Duodenal mucosa (tissue), 2 donors: ENCODE measurements at regions not wholly inside any gene's neighbourhood (a gene's known extent, or its start where the extent isn't known, plus 50 kb on each side); places are given as distances from the start of the nearest gene placed in this dataset.

Source experiments
- H3K27ac ChIP-seq: one replicate; pipeline ENCODE4 v1.7.0; 2013; ENCODE audit warnings: low read depth, low read length
- H3K27me3 ChIP-seq, 2 donors: one replicate each; pipeline ENCODE4 v1.7.0; 2013; ENCODE audit warnings: low read length in 2 of 2, control low read depth in 1 of 2; ENCODE audit not compliant: insufficient read depth in 2 of 2, control insufficient read depth in 1 of 2
- H3K36me3 ChIP-seq, 2 donors: one replicate each; pipeline ENCODE4 v1.7.0; 2013; ENCODE audit warnings: low read length in 2 of 2, control low read depth in 1 of 2; ENCODE audit not compliant: insufficient read depth in 2 of 2, control insufficient read depth in 1 of 2
- H3K4me1 ChIP-seq, 2 donors: one replicate each; pipeline ENCODE4 v1.7.0; 2013; ENCODE audit warnings: low read length in 2 of 2, control low read depth in 1 of 2; ENCODE audit not compliant: insufficient read depth in 2 of 2, control insufficient read depth in 1 of 2
- H3K4me3 ChIP-seq, 2 donors: one replicate each; pipeline ENCODE4 v1.7.0; 2013; ENCODE audit warnings: low read length in 2 of 2, low read depth in 1 of 2
- H3K9ac ChIP-seq, 2 donors: one replicate each; pipeline ENCODE4 v1.7.0; 2013; ENCODE audit warnings: low read length in 2 of 2, low read depth in 1 of 2
- H3K9me3 ChIP-seq, 2 donors: one replicate each; pipeline ENCODE4 v1.7.0; 2013; ENCODE audit warnings: low read length in 2 of 2, control low read depth in 1 of 2; ENCODE audit not compliant: control insufficient read depth in 1 of 2

DNA sequence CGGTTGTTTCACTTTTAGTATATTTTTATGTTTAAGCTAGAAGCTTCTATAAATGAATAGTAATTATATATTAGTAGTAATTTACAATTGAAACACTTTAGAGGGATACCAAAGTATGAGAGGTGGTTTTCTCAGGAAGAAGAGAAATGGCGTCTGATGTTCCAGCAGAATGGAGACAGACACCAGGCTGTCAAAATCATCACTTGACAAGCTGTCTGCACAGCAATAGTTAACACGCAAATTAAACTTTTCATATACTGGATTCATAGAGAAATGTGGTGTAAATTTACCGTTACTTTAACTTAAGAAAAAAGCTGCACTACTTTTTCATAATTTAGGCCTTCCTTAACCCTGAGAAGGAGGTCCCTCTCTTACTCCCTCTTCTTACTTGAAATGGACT lies 82.6 kb downstream of the FAM217A start:
- Histone ChIP-seq H3K9ac (no peak overlapping the region), H3K36me3 (no peaks in the 10 kb centered on the region), H3K27me3 (no peaks in the 10 kb centered on the region), H3K9me3 (no peaks in the 10 kb centered on the region), H3K27ac (no peak overlapping the region), H3K4me3 (no peak overlapping the region), H3K4me1 (peaks cover under 1 to 1% of the 10 kb centered on the region in 2 donors)

GRCh38 chr6:3997177-3997770 lies 81.7 kb downstream of the FAM217A start:
- H3K36me3 ChIP-seq: no peaks in the 10 kb centered on the region
- H3K9me3 ChIP-seq: no peaks in the 10 kb centered on the region
- no peak overlapping the region for H3K4me3 ChIP-seq
- H3K27me3 ChIP-seq: no peaks in the 10 kb centered on the region
- no peak overlapping the region for H3K9ac ChIP-seq
- no peaks in the 10 kb centered on the region for H3K4me1 ChIP-seq
- no peak overlapping the region for H3K27ac ChIP-seq

DNA sequence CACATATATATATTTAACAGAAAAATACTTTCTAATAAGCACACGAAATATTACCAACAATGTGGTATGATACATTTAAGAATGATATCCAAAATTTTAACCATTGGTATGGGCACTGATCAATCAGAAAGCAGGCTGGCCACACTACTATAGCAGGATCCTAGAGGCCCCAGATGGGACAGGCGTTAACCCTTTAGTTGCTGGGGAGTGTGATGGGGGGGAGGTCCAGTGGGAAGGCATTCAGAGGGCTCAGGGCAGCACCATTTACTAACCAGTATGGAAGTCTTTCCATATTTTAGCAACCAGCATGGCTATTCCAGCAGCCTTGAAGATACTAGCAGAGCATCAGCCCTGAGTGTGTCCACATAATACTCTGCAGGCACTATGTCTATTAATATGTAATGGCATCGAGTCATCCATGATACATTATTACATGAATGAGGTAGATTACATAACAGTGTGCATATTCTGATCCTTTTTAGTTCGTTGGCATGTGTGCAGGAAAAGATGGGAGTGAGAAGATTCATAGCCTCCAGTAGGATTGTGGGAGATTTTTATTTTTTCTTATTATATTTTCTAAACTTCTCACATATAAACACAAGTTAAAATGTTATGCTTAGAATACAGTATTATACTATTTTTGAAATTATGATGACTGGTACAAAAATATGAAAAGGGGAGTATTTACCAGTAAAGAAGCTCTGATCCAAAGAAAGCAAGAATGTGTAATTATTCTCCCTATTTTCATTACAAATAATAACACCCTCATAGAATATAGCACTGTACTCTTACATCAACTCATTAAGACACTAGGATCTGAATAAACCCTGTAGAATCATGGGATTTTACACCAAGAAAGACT lies 78.9 kb downstream of the FAM217A start:
- Histone ChIP-seq H3K9me3 (no peaks in the 10 kb centered on the region), H3K36me3 (no peaks in the 10 kb centered on the region), H3K4me3 (no peak overlapping the region), H3K27me3 (no peaks in the 10 kb centered on the region), H3K27ac (no peak overlapping the region), H3K9ac (no peak overlapping the region), H3K4me1 (no peaks in the 10 kb centered on the region)

DNA sequence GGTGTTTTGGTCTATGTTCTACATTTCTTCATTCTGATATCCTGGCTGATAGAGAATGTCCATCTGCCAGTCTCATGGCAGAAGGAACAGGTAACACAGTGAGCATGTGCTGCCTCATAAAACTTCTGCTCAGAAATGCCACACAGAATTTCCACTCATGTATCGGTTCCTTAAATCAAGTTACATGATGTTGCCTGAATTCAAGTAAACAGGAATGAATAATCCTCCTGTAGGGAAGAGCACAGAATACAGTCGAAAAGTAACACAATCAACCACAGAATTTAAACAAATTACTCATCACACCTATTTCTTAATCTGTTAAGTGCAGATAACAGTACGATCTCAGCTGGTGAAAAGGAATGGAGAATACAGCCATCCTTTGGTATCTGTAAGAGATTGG lies 74.7 kb downstream of the FAM217A start:
- H3K9me3 ChIP-seq: no peaks in the 10 kb centered on the region
- H3K4me1 ChIP-seq: peaks cover 0 to 6% of the 10 kb centered on the region in 2 donors
- no peaks in the 10 kb centered on the region for H3K36me3 ChIP-seq
- H3K27ac ChIP-seq: no peak overlapping the region
- H3K9ac ChIP-seq: no peak overlapping the region
- H3K4me3 ChIP-seq: no peak overlapping the region
- H3K27me3 ChIP-seq: no peaks in the 10 kb centered on the region

- H3K4me1 ChIP-seq: peaks cover 0 to 11% of the 10 kb centered on the region in 2 donors
- no peaks in the 10 kb centered on the region for H3K9me3 ChIP-seq
- no peak overlapping the region for H3K9ac ChIP-seq
- no peak overlapping the region for H3K4me3 ChIP-seq
- no peaks in the 10 kb centered on the region for H3K27me3 ChIP-seq
- H3K36me3 ChIP-seq: peaks cover 0 to 3% of the 10 kb centered on the region in 2 donors
- H3K27ac ChIP-seq: no peak overlapping the region
Observed at GRCh38 chr6:4008324-4009047, 70.5 kb downstream of the FAM217A start.

- H3K4me3 ChIP-seq: no peak overlapping the region
- H3K9ac ChIP-seq: no peak overlapping the region
- H3K27me3 ChIP-seq: no peaks in the 10 kb centered on the region
- peaks cover 0 to 11% of the 10 kb centered on the region in 2 donors for H3K4me1 ChIP-seq
- H3K36me3 ChIP-seq: peaks cover 0 to 3% of the 10 kb centered on the region in 2 donors
- H3K27ac ChIP-seq: no peak overlapping the region
- H3K9me3 ChIP-seq: no peaks in the 10 kb centered on the region
Observed at GRCh38 chr6:4009486-4009885, 69.5 kb downstream of the FAM217A start.

- Histone ChIP-seq H3K27ac (no peak overlapping the region), H3K36me3 (peaks cover 0 to 3% of the 10 kb centered on the region in 2 donors), H3K4me3 (no peak overlapping the region), H3K9ac (no peak overlapping the region), H3K27me3 (no peaks in the 10 kb centered on the region), H3K4me1 (peaks cover 0 to 11% of the 10 kb centered on the region in 2 donors), H3K9me3 (no peaks in the 10 kb centered on the region)
Observed at GRCh38 chr6:4010048-4010447, 68.9 kb downstream of the FAM217A start.

DNA sequence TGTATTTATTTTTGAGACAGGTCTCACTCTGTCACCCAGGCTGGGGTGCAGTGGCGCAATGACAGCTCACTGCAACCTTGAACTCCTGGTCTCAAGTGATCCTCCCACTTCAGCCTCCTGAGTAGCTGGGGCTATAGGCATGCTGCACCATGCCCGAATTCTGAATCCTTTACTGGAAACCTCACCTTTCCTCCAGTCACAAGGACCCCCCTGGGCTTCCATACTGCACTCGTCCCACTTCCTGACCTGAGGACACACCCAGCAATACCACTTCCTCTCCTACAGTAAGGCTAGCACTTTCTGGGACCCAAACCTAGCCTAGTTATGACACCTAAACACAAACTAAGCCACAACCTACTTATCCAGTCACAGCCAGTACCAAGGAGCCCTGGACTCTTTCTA lies 68.2 kb downstream of the FAM217A start:
- H3K4me3 ChIP-seq: no peak overlapping the region
- H3K9me3 ChIP-seq: no peaks in the 10 kb centered on the region
- no peak overlapping the region for H3K9ac ChIP-seq
- peaks cover 0 to 12% of the 10 kb centered on the region in 2 donors for H3K4me1 ChIP-seq
- no peak overlapping the region for H3K27ac ChIP-seq
- no peaks in the 10 kb centered on the region for H3K27me3 ChIP-seq
- H3K36me3 ChIP-seq: peaks cover 0 to 3% of the 10 kb centered on the region in 2 donors

DNA sequence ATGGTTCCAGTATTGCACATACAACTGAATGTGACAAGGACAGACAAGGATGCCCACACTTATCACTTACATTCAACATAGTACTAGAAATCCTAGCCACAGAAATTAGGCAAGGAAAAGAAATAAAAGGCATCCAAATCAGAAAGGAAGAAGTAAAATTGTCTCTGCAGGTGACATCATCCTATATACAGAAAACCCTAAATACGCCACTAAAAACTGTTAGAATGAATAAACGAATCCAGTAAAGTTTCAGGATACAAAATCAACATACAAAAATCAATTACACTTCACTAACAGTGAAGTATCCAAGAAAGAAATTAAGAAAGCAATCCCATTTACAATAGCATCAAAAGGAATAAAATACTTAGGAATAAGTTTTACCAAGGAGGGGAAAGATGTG lies 66.1 kb downstream of the FAM217A start:
- H3K4me1 ChIP-seq: peaks cover 8 to 25% of the 10 kb centered on the region in 2 donors
- peaks cover 0 to 3% of the 10 kb centered on the region in 2 donors for H3K36me3 ChIP-seq
- no peaks in the 10 kb centered on the region for H3K27me3 ChIP-seq
- no peak overlapping the region for H3K27ac ChIP-seq
- H3K9ac ChIP-seq: no peak overlapping the region
- H3K4me3 ChIP-seq: no peak overlapping the region
- no peaks in the 10 kb centered on the region for H3K9me3 ChIP-seq
